ENCODE measurements at regions not wholly inside any gene's neighbourhood (a gene's known extent, or its start where the extent isn't known, plus 50 kb on each side); places are given as distances from the start of the nearest gene placed in this dataset.

DNA sequence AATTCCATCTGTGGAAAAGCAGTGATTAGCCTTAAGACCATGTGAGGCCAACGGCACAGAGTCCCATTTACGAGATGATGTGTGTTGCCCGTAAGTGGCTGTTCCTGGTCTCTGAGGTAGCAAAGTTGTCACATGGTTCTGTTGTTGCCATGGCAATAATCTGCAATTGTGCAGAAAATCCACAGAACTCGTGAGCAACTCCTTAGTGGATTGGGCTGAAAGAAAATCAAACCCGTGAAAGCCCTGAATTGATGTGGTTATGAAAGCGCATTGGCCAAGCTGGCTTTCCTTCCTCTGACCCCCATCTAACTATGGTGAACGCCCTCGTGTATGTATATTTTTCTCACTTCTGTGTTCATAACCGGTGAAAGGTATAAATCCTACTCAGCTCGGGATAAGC is 614.7 kb downstream of the EBF1 start:
- FAIRE-seq (no peak), DNase-seq (ENCODE audit: low spot score) (no peak), ATAC-seq (no peak)
- Histone ChIP-seq H4K20me1 (ENCODE audit: insufficient read depth, low read length) (no peaks in the 10 kb centered on the region), H3K4me2 (ENCODE audit: low read depth, low read length) (no peak overlapping the region), H3K27me3 (ENCODE audit: control insufficient read depth in 1 of 2, insufficient read depth in 2 of 2, low read length in 2 of 2) (no peaks in the 10 kb centered on the region), H3K27ac (ENCODE audit: extremely low read length, insufficient read depth, low read length) (no peak overlapping the region), H3K4me1 (ENCODE audit: insufficient read depth, low read length) (peaks cover 17% of the 10 kb centered on the region), H3K4me3 (replicated peaks in 1 of 3; ENCODE audit: insufficient read depth in 1 of 3, low read depth in 2 of 3, low read length in 3 of 3) (no peak overlapping the region), H3K9me3 (ENCODE audit: low read length) (no peaks in the 10 kb centered on the region), H3K36me3 (replicated peaks in 1 of 2; ENCODE audit: control insufficient read depth in 1 of 2, insufficient read depth in 2 of 2, low read length in 2 of 2) (no peaks in the 10 kb centered on the region), H3K9ac (ENCODE audit: insufficient read depth, low read depth, low read length) (no peak overlapping the region), H3K79me2 (ENCODE audit: insufficient read depth, low read length) (no peaks in the 10 kb centered on the region), H2AFZ (ENCODE audit: low read length) (no peak overlapping the region)
- TF ChIP-seq ZNF24 (IDR thresholded peaks at IDR 0.05) (no peak), ZNF292 (CRISPR knock-in tag; IDR thresholded peaks at IDR 0.05; ENCODE audit: borderline replicate concordance, low read depth) (no peak), PAWR (CRISPR knock-in tag; IDR thresholded peaks at IDR 0.05; ENCODE audit: borderline replicate concordance) (no peak)
- TF ChIP-seq, protein P1, sequence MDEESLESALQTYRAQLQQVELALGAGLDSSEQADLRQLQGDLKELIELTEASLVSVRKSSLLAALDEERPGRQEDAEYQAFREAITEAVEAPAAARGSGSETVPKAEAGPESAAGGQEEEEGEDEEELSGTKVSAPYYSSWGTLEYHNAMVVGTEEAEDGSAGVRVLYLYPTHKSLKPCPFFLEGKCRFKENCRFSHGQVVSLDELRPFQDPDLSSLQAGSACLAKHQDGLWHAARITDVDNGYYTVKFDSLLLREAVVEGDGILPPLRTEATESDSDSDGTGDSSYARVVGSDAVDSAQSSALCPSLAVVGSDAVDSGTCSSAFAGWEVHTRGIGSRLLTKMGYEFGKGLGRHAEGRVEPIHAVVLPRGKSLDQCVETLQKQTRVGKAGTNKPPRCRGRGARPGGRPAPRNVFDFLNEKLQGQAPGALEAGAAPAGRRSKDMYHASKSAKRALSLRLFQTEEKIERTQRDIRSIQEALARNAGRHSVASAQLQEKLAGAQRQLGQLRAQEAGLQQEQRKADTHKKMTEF (CRISPR knock-in tag; IDR thresholded peaks at IDR 0.05): no peak
- BruUV-seq (replicated peaks): no TSS peak
- intact Hi-C loops (cut with micrococcal nuclease; ENCODE audit: unreplicated experiment) (no loop called here), in situ Hi-C loops (cut with HindIII; ENCODE audit: extremely low pct_ligation_motif_present, low pct_unique_long_range_greater_than_20kb) (no loop called here)
- POLR2A ChIA-PET: no interaction called here
- whole genome bisulfite sequencing (ENCODE audit: low lambda C conversion rate): 46% methylated on average over 10 of the region's 10 CpGs
- CTCF ChIA-PET (ENCODE audit: low intra/inter-chr PET ratio, low total read pairs): no interaction called here

DNA sequence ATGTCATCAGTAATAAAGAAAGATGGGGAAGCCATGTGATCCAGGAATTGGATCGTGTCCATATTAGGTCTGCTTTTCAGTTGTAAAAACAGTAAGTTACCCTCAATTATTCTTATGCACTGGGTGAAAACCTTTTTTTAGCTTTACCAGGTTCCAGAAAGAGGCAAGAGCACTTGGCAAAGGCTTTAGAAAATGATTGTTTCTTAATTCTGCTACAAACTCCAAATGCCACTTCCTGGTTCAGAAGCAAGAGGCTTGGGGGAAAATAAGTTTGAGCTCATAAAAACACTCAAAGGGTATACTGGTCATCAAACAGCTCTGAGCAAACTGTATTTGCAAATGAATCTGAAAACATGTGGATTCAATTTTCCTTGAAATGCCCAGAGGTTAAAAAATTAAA is 615.6 kb downstream of the EBF1 start:
- Histone ChIP-seq H4K20me1 (ENCODE audit: insufficient read depth, low read length) (no peaks in the 10 kb centered on the region), H3K79me2 (ENCODE audit: insufficient read depth, low read length) (no peaks in the 10 kb centered on the region), H2AFZ (ENCODE audit: low read length) (no peak overlapping the region), H3K27me3 (ENCODE audit: control insufficient read depth in 1 of 2, insufficient read depth in 2 of 2, low read length in 2 of 2) (no peaks in the 10 kb centered on the region), H3K9ac (ENCODE audit: insufficient read depth, low read depth, low read length) (no peak overlapping the region), H3K27ac (ENCODE audit: extremely low read length, insufficient read depth, low read length) (no peak overlapping the region), H3K4me2 (ENCODE audit: low read depth, low read length) (no peak overlapping the region), H3K4me1 (ENCODE audit: insufficient read depth, low read length) (peaks cover 24% of the 10 kb centered on the region), H3K4me3 (replicated peaks in 1 of 3; ENCODE audit: insufficient read depth in 1 of 3, low read depth in 2 of 3, low read length in 3 of 3) (no peak overlapping the region), H3K9me3 (ENCODE audit: low read length) (no peaks in the 10 kb centered on the region), H3K36me3 (replicated peaks in 1 of 2; ENCODE audit: control insufficient read depth in 1 of 2, insufficient read depth in 2 of 2, low read length in 2 of 2) (no peaks in the 10 kb centered on the region)
- in situ Hi-C loops (cut with HindIII; ENCODE audit: extremely low pct_ligation_motif_present, low pct_unique_long_range_greater_than_20kb) (no loop called here), intact Hi-C loops (cut with micrococcal nuclease; ENCODE audit: unreplicated experiment) (no loop called here)
- CTCF ChIA-PET (ENCODE audit: low intra/inter-chr PET ratio, low total read pairs): no interaction called here
- DNase-seq (ENCODE audit: low spot score) (no peak), ATAC-seq (no peak), FAIRE-seq (no peak)
- POLR2A ChIA-PET: no interaction called here
- 0% methylated on average over 1 of the region's 1 CpG for WGBS (ENCODE audit: low lambda C conversion rate)
- no TSS peak for BruUV-seq (replicated peaks)
- TF ChIP-seq ZNF558 (CRISPR knock-in tag; IDR thresholded peaks at IDR 0.05; ENCODE audit: borderline replicate concordance): no peak
- no peak for TF ChIP-seq ZNF572 (CRISPR knock-in tag; IDR thresholded peaks at IDR 0.05)
- TF ChIP-seq, protein P2, sequence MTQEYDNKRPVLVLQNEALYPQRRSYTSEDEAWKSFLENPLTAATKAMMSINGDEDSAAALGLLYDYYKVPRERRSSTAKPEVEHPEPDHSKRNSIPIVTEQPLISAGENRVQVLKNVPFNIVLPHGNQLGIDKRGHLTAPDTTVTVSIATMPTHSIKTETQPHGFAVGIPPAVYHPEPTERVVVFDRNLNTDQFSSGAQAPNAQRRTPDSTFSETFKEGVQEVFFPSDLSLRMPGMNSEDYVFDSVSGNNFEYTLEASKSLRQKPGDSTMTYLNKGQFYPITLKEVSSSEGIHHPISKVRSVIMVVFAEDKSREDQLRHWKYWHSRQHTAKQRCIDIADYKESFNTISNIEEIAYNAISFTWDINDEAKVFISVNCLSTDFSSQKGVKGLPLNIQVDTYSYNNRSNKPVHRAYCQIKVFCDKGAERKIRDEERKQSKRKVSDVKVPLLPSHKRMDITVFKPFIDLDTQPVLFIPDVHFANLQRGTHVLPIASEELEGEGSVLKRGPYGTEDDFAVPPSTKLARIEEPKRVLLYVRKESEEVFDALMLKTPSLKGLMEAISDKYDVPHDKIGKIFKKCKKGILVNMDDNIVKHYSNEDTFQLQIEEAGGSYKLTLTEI (CRISPR knock-in tag; conservative IDR thresholded peaks at IDR 0.05): no peak
- no peak for TF ChIP-seq TMF1 (CRISPR knock-in tag; IDR thresholded peaks at IDR 0.05; ENCODE audit: low read depth)
- TF ChIP-seq, protein P3, sequence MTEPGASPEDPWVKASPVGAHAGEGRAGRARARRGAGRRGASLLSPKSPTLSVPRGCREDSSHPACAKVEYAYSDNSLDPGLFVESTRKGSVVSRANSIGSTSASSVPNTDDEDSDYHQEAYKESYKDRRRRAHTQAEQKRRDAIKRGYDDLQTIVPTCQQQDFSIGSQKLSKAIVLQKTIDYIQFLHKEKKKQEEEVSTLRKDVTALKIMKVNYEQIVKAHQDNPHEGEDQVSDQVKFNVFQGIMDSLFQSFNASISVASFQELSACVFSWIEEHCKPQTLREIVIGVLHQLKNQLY (CRISPR knock-in tag; IDR thresholded peaks at IDR 0.05): no peak
- TF ChIP-seq ZNF441 (CRISPR knock-in tag; IDR thresholded peaks at IDR 0.05; ENCODE audit: borderline replicate concordance): no peak
- TF ChIP-seq, protein P4, sequence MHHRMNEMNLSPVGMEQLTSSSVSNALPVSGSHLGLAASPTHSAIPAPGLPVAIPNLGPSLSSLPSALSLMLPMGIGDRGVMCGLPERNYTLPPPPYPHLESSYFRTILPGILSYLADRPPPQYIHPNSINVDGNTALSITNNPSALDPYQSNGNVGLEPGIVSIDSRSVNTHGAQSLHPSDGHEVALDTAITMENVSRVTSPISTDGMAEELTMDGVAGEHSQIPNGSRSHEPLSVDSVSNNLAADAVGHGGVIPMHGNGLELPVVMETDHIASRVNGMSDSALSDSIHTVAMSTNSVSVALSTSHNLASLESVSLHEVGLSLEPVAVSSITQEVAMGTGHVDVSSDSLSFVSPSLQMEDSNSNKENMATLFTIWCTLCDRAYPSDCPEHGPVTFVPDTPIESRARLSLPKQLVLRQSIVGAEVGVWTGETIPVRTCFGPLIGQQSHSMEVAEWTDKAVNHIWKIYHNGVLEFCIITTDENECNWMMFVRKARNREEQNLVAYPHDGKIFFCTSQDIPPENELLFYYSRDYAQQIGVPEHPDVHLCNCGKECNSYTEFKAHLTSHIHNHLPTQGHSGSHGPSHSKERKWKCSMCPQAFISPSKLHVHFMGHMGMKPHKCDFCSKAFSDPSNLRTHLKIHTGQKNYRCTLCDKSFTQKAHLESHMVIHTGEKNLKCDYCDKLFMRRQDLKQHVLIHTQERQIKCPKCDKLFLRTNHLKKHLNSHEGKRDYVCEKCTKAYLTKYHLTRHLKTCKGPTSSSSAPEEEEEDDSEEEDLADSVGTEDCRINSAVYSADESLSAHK (CRISPR knock-in tag; IDR thresholded peaks at IDR 0.05; ENCODE audit: borderline replicate concordance): no peak
